HepG2 (cell line): ENCODE measurements at regions not wholly inside any gene's neighbourhood (a gene's known extent, or its start where the extent isn't known, plus 50 kb on each side); places are given as distances from the start of the nearest gene placed in this dataset.

Source experiments
- ATAC-seq: fragments of 200-7000 bp; cut with Tn5 transposase; 3 replicates; pipeline ENCODE4 v1.9.1; 2020; ENCODE audit warnings: mild to moderate bottlenecking, moderate library complexity
- BruUV-seq: library from RNA; stranded (reverse); fragments of 400-500 nt; replicated peaks from 2 replicates; lab custom pipeline; 2021; lab: Mats Ljungman, UMichigan
- CTCF ChIA-PET: fragments of 300-600 bp; formaldehyde crosslinking; extraction: SDS; loops from one replicate; lab custom pipeline; 2021; ENCODE audit warnings: low total read pairs, inconsistent platforms, low intra/inter-chr PET ratio; lab: Yijun Ruan, JAX
- POLR2A ChIA-PET: fragments of 350-600 bp; sonication (Branson Sonifier 250); formaldehyde crosslinking; loops from one replicate; lab custom pipeline; 2020; ENCODE audit warnings: antibody characterized with exemption, inconsistent platforms; lab: Yijun Ruan, JAX
- DNase-seq: peaks from one replicate; pipeline ENCODE4 v3.0.0-alpha.2; 2015; ENCODE audit warnings: low spot score
- FAIRE-seq: peaks from 3 replicates; lab custom pipeline; 2011; peaks lifted over from hg19 to GRCh38; lab: Jason Lieb, UNC
- H2AFZ ChIP-seq: one replicate; pipeline ENCODE4 v1.6.1; 2011; ENCODE audit warnings: low read length, inconsistent platforms
- H3K27ac ChIP-seq: fragments of 300-600 bp; 3 replicates; pipeline ENCODE4 v1.8.0; 2011; ENCODE audit warnings: mixed run types, mild to moderate bottlenecking, mixed read lengths, low read length, inconsistent platforms; ENCODE audit not compliant: insufficient read depth; ENCODE audit errors: extremely low read length
- H3K27me3 ChIP-seq, 2 experiments: fragments of 200-600 bp in 1 of 2; 2 replicates in 1 of 2; 3 replicates in 1 of 2; pipeline versions ENCODE4 v1.6.0 to v1.8.0; 2011; ENCODE audit warnings: low read length in 2 of 2, mild to moderate bottlenecking in 2 of 2, moderate library complexity in 2 of 2, inconsistent platforms in 1 of 2; ENCODE audit not compliant: insufficient read depth in 2 of 2, control insufficient read depth in 1 of 2
- H3K36me3 ChIP-seq, 2 experiments: fragments of 200-600 bp in 1 of 2; replicated peaks in 1 of 2; 2 replicates in 1 of 2; 3 replicates in 1 of 2; pipeline versions ENCODE4 v1.5.1 to v1.8.0; 2011; ENCODE audit warnings: low read length in 2 of 2, inconsistent platforms in 1 of 2; ENCODE audit not compliant: insufficient read depth in 2 of 2, control insufficient read depth in 1 of 2
- H3K4me1 ChIP-seq: 2 replicates; pipeline ENCODE4 v1.5.1; 2012; ENCODE audit warnings: low read length, inconsistent platforms; ENCODE audit not compliant: insufficient read depth
- H3K4me2 ChIP-seq: 2 replicates; pipeline ENCODE4 v1.6.0; 2011; ENCODE audit warnings: low read depth, low read length, inconsistent platforms
- H3K4me3 ChIP-seq, 3 experiments: fragments of 200-600 bp in 1 of 3; sonication (generic), shearing (Covaris generic) in 1 of 3; replicated peaks in 1 of 3; 2 replicates each; pipeline ENCODE4 v1.5.1; 2011 to 2016; ENCODE audit warnings: low read length in 3 of 3, inconsistent platforms in 2 of 3, low read depth in 2 of 3, mild to moderate bottlenecking in 2 of 3, control low read depth in 1 of 3, mixed read lengths in 1 of 3; ENCODE audit not compliant: insufficient read depth in 1 of 3
- H3K79me2 ChIP-seq: one replicate; pipeline ENCODE4 v1.6.1; 2011; ENCODE audit warnings: low read length, inconsistent platforms; ENCODE audit not compliant: insufficient read depth
- H3K9ac ChIP-seq: 2 replicates; pipeline ENCODE4 v1.6.0; 2011; ENCODE audit warnings: mild to moderate bottlenecking, low read depth, low read length, inconsistent platforms; ENCODE audit not compliant: insufficient read depth
- H3K9me3 ChIP-seq: 2 replicates; pipeline ENCODE4 v1.5.1; 2012; ENCODE audit warnings: mild to moderate bottlenecking, low read length
- H4K20me1 ChIP-seq: 2 replicates; pipeline ENCODE4 v1.6.0; 2011; ENCODE audit warnings: inconsistent platforms, mild to moderate bottlenecking, low read length, moderate library complexity; ENCODE audit not compliant: insufficient read depth
- ARNTL ChIP-seq: sonication (generic); formaldehyde crosslinking; IDR thresholded peaks from 2 replicates; pipeline ENCODE4 v1.4.0; 2020; ENCODE audit warnings: mild to moderate bottlenecking, missing genetic modification reagents
- ATAD3A ChIP-seq: sonication (generic); formaldehyde crosslinking; IDR thresholded peaks from 2 replicates; pipeline ENCODE4 v1.4.0; 2020; ENCODE audit warnings: missing genetic modification reagents
- ZNF564 ChIP-seq: sonication (generic); formaldehyde crosslinking; IDR thresholded peaks from 2 replicates; pipeline ENCODE4 v1.8.1; 2023; ENCODE audit warnings: mild to moderate bottlenecking, missing genetic modification reagents
- ZNF607 ChIP-seq: sonication (generic); formaldehyde crosslinking; IDR thresholded peaks from 2 replicates; pipeline ENCODE4 v1.5.1; 2020; ENCODE audit warnings: missing genetic modification reagents, mild to moderate bottlenecking, borderline replicate concordance
- ZSCAN31 ChIP-seq: sonication (generic); formaldehyde crosslinking; IDR thresholded peaks from 2 replicates; pipeline ENCODE4 v1.5.0; 2020; ENCODE audit warnings: low read depth, mild to moderate bottlenecking, missing genetic modification reagents
- WGBS: methylation state at CpG from one replicate; pipeline ENCODE4 v1.1.6; 2017; ENCODE audit warnings: low lambda C conversion rate; 5-methylcytosine and 5-hydroxymethylcytosine counted together
- in situ Hi-C: cut with HindIII; loops from 2 replicates; pipeline ENCODE4 v1.10.0; 2017; ENCODE audit warnings: low pct_unique_long_range_greater_than_20kb; ENCODE audit not compliant: extremely low pct_ligation_motif_present
- intact Hi-C: fragments of 100-400 bp; cut with micrococcal nuclease; formaldehyde crosslinking; loops from one replicate; pipeline ENCODE4 v1.10.0; 2022; ENCODE audit not compliant: unreplicated experiment
- TF ChIP-seq, protein P1 (sequence below): sonication (generic); formaldehyde crosslinking; IDR thresholded peaks from 2 replicates; pipeline ENCODE4 v1.4.0; 2020; ENCODE audit warnings: mild to moderate bottlenecking, missing genetic modification reagents
- TF ChIP-seq, protein P2 (sequence below): sonication (generic); formaldehyde crosslinking; IDR thresholded peaks from 2 replicates; pipeline ENCODE4 v1.4.0; 2020; ENCODE audit warnings: low read depth, mild to moderate bottlenecking, missing genetic modification reagents
- TF ChIP-seq, protein P3 (sequence below): sonication (generic); formaldehyde crosslinking; IDR thresholded peaks from 2 replicates; pipeline ENCODE4 v1.8.0; 2022; ENCODE audit warnings: mild to moderate bottlenecking, missing genetic modification reagents
- TF ChIP-seq, protein P4 (sequence below): sonication (generic); formaldehyde crosslinking; IDR thresholded peaks from 2 replicates; pipeline ENCODE4 v1.5.1; 2020; ENCODE audit warnings: mild to moderate bottlenecking, missing genetic modification reagents, borderline replicate concordance

DNA sequence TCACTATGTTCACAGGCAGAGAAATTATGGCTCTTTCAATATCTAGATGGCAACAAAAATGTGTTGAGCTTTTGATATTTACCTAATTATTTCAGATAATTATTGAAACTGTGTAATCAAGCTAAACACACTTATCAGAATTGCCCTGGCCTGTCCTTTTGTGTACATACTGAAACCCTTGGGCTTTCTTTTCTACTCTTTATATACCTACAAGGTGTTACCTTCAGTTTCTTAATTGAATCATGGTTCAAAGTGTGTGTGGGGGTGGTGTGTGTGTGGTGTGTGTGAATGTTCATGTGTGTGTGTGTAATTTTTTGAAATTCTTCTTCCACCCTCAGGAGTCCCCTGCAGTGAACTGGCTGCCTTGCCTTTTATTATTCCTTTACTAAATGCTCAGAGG lies 506.8 kb upstream of the SOX9 start:
- Histone ChIP-seq H4K20me1 (no peaks in the 10 kb centered on the region), H3K36me3 (no peaks in the 10 kb centered on the region), H3K9me3 (peaks cover 16% of the 10 kb centered on the region), H3K79me2 (no peaks in the 10 kb centered on the region), H2AFZ (no peak overlapping the region), H3K27ac (no peak overlapping the region), H3K27me3 (no peaks in the 10 kb centered on the region), H3K4me3 (no peak overlapping the region), H3K9ac (no peak overlapping the region), H3K4me2 (no peak overlapping the region), H3K4me1 (no peaks in the 10 kb centered on the region)
- intact Hi-C loops (no loop called here), in situ Hi-C loops (no loop called here)
- ChIA-PET CTCF (no interaction called here), POLR2A (no interaction called here)
- DNase-seq (no peak), ATAC-seq (no peak), FAIRE-seq (no peak)
- no TSS peak for BruUV-seq
- TF ChIP-seq, protein P1, sequence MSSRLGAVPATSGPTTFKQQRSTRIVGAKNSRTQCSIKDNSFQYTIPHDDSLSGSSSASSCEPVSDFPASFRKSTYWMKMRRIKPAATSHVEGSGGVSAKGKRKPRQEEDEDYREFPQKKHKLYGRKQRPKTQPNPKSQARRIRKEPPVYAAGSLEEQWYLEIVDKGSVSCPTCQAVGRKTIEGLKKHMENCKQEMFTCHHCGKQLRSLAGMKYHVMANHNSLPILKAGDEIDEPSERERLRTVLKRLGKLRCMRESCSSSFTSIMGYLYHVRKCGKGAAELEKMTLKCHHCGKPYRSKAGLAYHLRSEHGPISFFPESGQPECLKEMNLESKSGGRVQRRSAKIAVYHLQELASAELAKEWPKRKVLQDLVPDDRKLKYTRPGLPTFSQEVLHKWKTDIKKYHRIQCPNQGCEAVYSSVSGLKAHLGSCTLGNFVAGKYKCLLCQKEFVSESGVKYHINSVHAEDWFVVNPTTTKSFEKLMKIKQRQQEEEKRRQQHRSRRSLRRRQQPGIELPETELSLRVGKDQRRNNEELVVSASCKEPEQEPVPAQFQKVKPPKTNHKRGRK (CRISPR knock-in tag) = no peak
- no peak for TF ChIP-seq ZNF564 (CRISPR knock-in tag)
- no peak for TF ChIP-seq ARNTL
- TF ChIP-seq, protein P2, sequence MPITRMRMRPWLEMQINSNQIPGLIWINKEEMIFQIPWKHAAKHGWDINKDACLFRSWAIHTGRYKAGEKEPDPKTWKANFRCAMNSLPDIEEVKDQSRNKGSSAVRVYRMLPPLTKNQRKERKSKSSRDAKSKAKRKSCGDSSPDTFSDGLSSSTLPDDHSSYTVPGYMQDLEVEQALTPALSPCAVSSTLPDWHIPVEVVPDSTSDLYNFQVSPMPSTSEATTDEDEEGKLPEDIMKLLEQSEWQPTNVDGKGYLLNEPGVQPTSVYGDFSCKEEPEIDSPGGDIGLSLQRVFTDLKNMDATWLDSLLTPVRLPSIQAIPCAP (CRISPR knock-in tag) = no peak
- TF ChIP-seq ZSCAN31 (CRISPR knock-in tag) = no peak

DNA sequence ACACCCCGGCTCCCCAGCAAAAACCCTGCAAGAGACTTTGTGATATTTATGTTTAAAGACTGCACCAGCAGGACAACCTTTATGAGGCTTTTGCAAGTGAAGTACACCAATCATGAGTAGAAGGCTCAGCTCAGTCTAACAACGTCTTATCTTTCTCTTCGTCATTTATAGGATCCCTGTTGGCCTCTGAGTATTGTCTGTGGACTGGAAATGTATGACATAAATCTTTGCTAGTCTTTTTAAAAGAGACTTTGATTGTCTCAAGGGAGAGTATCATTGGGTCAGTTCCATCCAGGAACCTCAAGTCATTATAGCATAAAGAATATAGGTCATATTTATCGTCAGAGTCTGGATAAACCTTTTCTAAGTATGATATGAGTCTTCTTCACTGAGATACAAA lies 505.0 kb upstream of the SOX9 start:
- Histone ChIP-seq H3K4me2 (no peak overlapping the region), H3K36me3 (no peaks in the 10 kb centered on the region), H3K9ac (no peak overlapping the region), H3K27ac (no peak overlapping the region), H3K27me3 (no peaks in the 10 kb centered on the region), H4K20me1 (no peaks in the 10 kb centered on the region), H3K4me1 (no peaks in the 10 kb centered on the region), H3K4me3 (no peak overlapping the region), H3K9me3 (peaks cover 16% of the 10 kb centered on the region), H2AFZ (no peak overlapping the region), H3K79me2 (no peaks in the 10 kb centered on the region)
- ChIA-PET CTCF (no interaction called here), POLR2A (no interaction called here)
- intact Hi-C loops = no loop called here
- FAIRE-seq (no peak), DNase-seq (no peak), ATAC-seq (no peak)
- in situ Hi-C loops = no loop called here
- BruUV-seq = no TSS peak
- WGBS = 2% methylated on average over 4 of the region's 4 CpGs
- TF ChIP-seq ATAD3A (CRISPR knock-in tag) (no peak), ZNF607 (CRISPR knock-in tag) (no peak)
- TF ChIP-seq, protein P3, sequence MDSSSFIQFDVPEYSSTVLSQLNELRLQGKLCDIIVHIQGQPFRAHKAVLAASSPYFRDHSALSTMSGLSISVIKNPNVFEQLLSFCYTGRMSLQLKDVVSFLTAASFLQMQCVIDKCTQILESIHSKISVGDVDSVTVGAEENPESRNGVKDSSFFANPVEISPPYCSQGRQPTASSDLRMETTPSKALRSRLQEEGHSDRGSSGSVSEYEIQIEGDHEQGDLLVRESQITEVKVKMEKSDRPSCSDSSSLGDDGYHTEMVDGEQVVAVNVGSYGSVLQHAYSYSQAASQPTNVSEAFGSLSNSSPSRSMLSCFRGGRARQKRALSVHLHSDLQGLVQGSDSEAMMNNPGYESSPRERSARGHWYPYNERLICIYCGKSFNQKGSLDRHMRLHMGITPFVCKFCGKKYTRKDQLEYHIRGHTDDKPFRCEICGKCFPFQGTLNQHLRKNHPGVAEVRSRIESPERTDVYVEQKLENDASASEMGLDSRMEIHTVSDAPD (CRISPR knock-in tag) = no peak
- TF ChIP-seq, protein P4, sequence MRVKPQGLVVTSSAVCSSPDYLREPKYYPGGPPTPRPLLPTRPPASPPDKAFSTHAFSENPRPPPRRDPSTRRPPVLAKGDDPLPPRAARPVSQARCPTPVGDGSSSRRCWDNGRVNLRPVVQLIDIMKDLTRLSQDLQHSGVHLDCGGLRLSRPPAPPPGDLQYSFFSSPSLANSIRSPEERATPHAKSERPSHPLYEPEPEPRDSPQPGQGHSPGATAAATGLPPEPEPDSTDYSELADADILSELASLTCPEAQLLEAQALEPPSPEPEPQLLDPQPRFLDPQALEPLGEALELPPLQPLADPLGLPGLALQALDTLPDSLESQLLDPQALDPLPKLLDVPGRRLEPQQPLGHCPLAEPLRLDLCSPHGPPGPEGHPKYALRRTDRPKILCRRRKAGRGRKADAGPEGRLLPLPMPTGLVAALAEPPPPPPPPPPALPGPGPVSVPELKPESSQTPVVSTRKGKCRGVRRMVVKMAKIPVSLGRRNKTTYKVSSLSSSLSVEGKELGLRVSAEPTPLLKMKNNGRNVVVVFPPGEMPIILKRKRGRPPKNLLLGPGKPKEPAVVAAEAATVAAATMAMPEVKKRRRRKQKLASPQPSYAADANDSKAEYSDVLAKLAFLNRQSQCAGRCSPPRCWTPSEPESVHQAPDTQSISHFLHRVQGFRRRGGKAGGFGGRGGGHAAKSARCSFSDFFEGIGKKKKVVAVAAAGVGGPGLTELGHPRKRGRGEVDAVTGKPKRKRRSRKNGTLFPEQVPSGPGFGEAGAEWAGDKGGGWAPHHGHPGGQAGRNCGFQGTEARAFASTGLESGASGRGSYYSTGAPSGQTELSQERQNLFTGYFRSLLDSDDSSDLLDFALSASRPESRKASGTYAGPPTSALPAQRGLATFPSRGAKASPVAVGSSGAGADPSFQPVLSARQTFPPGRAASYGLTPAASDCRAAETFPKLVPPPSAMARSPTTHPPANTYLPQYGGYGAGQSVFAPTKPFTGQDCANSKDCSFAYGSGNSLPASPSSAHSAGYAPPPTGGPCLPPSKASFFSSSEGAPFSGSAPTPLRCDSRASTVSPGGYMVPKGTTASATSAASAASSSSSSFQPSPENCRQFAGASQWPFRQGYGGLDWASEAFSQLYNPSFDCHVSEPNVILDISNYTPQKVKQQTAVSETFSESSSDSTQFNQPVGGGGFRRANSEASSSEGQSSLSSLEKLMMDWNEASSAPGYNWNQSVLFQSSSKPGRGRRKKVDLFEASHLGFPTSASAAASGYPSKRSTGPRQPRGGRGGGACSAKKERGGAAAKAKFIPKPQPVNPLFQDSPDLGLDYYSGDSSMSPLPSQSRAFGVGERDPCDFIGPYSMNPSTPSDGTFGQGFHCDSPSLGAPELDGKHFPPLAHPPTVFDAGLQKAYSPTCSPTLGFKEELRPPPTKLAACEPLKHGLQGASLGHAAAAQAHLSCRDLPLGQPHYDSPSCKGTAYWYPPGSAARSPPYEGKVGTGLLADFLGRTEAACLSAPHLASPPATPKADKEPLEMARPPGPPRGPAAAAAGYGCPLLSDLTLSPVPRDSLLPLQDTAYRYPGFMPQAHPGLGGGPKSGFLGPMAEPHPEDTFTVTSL (CRISPR knock-in tag) = no peak
